DMS153 treated with DMSO at 0.1 percent for 48 hours (cell line): ENCODE measurements at regions not wholly inside any gene's neighbourhood (a gene's known extent, or its start where the extent isn't known, plus 50 kb on each side); places are given as distances from the start of the nearest gene placed in this dataset.
"Not testable (repeated sequence)": the region's sequence is repeated elsewhere in the genome, so short reads cannot be mapped to it uniquely, and the experiment has no call there.

Experiments
- DNase-seq: peaks from one replicate; lab custom pipeline; 2025; ENCODE audit not compliant: unreplicated experiment; lab: John Stamatoyannopoulos, UW

DNA sequence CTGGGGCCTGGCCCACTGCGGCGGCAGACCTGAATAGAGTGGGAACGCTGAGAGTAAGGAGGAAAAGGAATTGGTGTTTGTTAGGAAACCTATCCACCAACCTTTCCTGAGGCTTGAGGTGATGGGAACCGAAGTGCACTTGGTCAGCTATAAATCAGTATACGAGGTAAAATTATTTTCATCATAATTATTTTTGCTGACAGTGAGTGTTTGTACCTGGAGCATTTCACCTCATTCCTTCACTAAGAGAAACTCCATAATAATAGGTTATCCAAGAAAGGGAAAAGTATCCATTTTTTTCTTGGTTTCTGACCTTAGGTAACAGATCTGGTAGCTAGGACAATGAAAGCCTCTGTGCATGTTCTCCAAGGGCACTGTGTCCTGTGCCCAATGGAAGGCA, 138.6 kb upstream of the RGPD4 start:
- DNase-seq, result no peak

DNA sequence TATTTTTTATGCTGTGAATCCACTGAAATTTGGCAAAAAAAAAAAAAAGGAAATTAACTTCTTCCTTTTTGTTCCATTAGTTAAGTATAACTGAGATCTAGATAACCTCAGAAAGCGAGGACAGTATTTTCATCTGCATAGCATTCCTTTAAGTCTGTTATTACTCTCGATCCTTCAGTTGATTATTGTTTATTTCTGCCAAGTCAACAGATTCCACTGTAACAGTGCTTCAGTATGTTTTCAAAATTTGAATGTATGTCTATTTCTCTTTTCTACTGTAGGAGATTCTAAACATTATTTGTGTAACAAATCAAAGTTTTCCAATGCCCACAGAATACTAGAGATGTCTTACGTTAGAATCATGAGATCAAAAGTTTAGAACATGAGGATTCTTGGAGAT, 133.1 kb upstream of the RGPD4 start:
- no peak for DNase-seq

DNA sequence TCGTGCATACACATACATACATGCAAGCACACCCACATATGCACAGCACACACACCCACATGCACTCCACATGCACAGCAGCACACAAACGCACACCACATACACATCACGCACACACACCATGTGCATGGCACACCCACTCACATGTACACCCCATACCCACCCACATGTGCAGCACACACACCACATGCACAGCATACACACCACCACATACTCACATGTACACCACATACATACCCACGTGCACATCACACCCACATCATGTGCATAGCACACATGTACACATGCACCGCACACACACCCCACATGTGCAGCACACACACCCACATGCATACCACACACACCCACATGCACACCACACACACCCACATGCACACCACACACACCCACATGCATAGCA, 132.0 kb upstream of the RGPD4 start:
- DNase-seq, result no peak

DNA sequence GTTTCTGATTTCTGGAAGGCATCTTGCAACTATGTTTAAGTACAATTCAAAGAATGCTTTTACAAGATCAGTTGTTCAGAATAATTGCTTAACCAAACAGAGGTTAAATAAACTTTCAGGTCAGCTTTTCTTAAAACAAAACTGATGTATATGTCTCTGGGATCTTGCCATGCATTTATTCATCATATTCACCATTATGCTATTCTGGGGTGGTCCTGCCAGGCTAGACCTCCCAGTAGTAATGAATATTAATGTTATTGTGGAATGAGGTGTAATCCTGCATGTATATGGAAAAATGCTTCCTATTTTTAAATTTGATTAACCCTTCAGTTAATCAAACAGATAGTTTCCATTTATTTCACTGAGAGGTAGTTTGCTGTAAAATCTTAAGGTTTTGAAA, 129.3 kb upstream of the RGPD4 start:
- DNase-seq, result no peak

DNA sequence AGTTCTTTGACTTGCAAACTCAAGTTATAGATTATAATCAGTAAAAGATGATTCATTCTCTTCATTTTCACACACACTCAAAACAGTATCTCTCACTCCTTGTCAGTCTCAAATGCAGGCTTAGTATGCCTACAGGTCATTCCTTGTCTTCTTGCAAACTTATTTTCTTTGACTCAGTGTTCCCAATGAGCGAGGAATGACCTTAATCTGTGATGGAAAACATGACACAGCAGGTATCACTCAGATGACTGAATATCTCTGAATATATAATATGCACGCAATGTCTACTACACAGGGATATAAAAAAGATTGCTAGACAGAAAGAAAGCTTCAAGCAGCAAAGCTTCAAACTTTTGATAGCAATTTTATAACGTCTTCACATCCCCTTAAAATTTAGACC, 127.8 kb upstream of the RGPD4 start:
- no peak for DNase-seq

DNA sequence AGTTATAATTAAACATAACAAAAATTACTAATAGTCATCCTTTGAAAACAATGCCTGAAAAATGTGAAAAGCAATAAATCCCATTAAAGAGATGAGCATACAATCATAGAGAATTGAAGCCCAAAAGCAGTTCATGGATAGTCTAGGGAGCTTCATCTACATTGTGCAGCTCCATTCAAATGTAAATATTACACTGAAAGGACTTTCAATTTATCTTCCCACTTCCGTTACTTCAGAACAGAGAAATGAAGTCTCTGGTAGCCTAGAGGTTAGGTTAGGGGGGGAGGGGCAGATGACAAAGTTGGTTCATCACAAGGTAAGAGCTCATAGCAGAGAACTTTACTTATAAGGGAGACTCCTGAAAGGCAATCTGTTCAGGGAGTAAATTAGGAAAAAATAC, 126.6 kb upstream of the RGPD4 start:
- no peak for DNase-seq

DNA sequence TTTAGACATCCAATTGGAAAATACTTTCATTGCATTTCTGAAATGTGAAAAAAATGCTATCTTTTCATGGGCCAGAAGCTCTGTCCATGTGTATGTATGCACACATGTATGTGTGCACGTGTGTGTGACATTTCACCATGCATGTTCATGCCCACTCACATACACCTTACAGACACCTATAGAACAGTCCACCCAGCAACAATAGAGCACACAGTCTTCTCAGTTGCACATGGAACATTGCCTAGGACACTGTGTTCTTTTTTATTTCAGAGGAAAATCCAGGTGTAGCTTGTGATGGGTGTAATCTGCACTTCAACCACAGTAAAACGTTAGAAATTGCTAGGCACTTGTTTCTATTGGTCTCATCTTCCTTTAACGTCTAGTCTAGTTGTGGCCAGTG, 114.8 kb upstream of the RGPD4 start:
- no peak for DNase-seq

DNA sequence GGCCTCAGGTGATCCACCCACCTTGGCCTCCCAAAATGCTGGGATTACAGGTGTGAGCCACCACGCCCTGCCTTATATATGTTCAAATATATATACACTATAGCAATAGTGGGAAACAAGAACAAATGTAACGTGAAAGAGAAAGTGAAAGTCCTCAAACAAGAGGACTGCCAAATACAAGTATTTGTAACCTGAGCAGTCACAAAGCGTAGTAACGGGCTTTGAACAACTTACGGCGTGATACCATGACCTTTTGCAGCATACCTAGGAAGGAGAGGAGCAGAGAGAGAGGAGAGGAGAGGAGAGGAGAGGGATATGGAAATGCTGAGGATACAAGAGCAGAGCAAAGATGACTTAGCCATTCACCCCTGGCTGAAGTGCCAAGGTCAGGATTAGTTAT, 113.8 kb upstream of the RGPD4 start:
- no peak for DNase-seq

DNA sequence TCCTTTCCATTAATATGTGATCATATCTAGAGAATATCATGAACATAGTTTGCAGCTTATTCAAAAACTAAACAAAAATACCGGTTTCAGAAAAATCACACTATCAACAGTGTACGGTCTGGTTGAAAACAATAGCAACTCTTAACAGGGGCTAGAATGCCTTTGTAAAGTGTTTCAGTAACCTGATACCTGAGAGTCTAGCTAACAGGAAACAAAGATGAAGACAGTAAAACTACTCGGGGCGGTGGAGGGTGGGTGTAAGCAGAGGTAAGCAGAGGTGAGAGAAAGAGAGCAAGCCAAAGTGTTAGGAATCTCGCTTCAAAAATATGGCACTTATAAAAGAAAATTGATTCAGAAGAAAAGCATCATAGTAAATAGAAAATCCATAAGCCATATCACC, 109.0 kb upstream of the RGPD4 start:
- peak; percentile 69 for DNase-seq

DNA sequence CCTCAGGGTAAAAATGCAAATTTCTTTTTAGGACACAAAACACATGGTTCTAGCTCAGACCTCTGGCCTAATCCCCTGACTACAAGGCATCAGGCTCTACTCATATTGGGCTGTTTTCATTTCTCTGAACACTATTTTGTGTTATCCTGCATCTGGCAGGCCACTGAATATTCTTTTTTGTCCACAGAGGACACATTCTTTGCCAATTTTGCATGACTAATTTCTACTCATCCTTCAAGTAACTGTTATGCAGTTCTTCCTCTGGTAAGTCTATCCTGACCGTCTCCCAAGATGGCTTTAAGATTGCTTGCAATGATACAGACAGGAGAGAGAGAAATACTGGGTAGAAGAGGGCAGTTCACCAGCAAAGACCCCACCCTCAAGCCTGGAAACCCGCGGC, 107.6 kb upstream of the RGPD4 start:
- no peak for DNase-seq

DNA sequence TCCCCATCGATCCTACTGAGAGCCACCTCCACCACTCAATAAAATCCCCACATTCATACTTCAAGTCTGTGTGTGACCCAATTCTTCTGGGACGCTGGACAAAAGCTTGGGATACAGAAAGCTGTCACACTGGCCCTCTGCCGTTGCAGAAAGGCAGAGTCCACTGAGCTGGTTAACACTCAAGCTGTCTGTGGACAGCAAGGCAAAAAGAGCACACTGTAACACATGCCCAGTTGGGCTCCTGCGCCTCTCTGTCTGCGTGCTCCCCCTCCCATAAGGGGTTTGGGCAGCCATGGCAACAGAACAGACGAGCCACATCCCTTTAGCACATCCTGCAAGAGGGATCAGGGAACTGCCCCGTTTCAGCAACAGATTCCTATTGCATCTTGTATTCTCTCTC, 106.9 kb upstream of the RGPD4 start:
- no peak for DNase-seq

DNA sequence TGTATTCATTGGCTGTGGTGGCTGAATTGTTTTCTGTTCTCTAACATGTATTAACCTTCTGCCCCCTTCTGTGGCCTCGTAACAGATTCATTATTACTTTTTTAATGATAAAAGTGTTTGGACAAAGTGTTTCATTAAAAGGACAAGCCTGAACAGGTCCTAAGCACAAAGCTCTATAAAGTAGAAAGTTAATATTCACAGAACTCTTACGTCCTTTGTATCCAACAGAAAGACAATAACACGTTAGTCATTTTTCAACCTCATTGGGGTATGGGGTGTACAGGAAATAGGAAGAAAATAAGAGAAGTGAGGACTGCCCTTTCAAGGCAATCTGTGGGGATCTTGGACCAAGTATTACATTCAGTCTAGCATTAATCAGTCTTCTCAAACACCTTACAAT, 105.5 kb upstream of the RGPD4 start:
- no peak for DNase-seq

DNA sequence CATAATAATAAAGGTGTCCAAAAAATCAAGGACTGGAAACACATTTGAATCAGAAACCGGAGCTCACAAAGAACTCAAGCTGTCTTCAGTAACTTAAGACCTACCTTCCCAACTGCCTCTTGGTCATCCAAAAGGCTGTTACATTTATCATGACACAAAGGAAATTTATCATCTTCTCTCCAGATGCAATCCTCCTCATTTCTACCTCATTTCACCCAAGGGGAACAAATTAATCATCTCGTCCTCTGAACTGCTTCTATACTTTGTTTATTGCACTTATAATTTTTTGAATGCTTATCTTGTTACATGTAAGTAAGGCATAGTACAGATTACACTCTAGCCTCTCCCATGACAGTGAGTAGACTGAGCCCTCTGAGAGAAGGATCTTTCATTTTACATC, 105.1 kb upstream of the RGPD4 start:
- DNase-seq, result no peak

DNA sequence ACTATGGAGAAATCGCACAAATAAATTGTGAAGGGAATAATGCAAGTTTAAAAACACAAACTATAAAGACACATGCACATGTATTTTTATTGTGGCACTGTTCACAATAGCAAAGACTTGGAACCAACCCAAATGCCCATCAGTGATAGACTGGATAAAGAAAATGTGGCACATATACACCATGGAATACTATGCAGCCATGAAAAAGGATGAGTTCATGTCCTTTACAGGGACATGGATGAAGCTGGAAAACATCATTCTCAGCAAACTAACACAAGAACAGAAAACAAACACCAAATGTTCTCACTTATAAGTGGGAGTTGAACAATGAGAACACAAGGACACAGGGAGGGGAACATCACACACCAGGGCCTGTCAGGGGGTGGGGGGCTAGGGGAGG, 100.9 kb upstream of the RGPD4 start:
- DNase-seq, result not testable (repeated sequence)

DNA sequence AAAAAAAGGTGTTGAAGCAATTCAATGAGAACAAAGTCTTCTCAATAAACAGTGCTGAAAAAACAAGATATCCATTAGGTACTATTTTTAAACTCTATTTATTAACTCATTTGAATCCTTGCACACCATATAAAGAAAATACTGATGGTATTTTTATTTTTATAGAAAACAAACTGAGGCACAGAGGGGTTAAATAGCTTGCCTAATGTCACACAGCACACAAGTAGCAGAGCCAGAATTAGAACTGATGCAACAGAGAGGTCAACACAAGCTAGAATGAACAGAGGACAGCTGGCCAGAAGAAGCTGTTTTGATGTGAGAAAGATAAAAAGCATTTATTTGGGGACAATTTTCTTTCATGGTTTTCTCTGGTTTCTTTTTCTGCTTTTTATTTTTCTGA, 99.4 kb upstream of the RGPD4 start:
- no peak for DNase-seq

DNA sequence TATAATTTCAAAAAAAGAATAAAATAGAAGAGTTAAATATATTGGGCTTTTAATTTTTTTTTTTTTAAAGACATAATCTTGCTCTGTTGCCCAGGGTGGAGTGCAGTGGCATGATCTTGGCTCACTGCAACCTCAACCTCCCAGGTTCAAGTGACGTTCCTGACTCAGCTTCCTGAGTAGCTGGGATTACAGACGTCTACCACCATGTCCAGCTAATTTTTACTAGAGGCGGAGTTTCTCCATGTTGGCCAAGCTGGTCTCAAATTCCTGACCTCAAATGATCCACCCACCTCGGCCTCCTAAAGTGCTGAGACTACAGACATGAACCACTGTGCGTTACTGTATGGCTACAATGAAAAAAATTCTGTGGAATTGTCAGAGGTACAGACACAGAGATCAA, 98.1 kb upstream of the RGPD4 start:
- DNase-seq, result no peak

DNA sequence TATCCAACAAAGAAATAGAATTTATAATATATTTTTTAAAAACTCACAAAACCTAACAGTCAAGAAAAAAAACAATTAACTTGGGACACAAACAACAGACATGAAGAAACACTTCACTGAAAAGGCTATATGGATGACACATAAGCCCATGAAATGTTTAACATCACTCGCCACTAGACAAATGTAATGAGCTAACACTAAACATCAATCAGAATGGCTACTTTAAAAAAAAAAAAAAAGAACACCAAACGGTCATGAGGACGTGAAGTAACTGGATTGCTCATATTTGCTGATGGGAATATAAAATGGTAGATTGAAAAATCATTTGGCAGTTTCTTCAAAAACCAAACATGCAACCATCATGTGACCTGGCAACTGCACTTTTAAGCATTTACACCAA, 97.3 kb upstream of the RGPD4 start:
- DNase-seq, result no peak

DNA sequence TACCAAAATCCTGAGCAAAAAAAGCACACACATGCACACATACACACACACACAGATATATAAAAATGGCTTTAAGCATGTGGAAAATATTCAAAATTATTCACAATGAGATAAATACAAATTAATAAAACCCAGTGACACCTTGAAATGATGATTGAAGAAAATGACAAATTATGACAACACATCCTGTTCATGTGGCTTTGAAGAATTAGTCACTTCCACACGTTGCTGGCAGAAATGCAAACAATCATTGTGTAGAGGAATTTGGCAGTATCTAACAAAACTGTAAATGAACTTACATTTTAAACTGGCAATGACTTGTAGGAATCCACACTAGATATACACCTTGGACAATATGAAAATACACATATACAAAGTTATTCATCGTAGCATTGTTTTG, 95.8 kb upstream of the RGPD4 start:
- no peak for DNase-seq

DNA sequence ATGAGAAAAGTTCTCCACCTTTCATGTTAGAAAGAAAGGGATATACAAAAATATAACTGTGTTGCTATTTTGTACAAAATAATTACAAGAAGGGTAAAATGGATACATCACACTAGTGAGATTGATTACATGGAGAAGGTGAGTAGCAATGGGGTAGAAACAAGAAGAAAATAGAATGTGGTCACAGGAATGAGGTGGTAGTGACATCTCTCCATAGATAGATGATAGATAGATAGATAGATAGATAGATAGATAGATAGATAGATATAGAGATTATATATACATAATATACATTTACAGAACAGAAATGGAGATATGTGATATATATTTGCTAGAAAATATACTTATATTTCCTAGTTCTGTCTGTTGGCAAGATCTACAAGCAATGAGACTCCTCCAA, 95.3 kb upstream of the RGPD4 start:
- DNase-seq, result no peak

DNA sequence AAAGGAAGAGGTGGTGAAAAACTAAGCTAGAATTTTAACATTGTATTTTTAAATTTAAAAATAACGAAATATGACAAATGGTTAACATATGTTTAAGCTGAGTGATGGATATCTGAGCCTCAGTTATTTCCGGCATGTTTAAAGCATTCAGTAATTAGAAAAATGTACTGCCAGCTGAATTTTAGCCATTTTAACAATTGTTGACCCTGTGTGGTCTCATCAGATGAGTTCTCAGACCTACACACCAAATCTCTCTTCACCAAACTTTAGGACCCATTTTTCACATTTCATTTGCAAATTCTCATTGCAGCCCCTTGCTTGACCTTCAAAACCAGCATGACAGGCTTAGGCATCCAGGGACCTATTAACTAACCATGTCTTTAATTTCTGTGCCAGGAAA, 91.5 kb upstream of the RGPD4 start:
- DNase-seq, result no peak

DNA sequence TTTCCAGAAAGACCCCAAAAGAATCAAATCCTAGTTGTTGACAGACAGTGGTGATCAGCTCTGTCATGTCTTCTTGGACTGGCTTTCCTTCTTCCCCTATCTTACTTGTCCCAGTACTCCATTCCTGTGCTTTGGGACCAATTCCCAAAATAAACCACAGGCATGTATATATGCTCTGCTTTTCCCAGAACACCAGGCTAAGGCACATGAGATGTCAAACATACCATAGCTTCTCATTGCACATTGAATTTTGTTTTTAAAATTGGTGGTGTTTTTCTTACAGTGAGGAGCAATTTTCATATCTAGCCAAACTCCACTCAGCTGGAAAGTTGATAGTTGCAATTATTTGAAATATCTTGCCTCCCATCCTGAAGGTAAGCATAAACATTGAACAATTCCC, 88.9 kb upstream of the RGPD4 start:
- no peak for DNase-seq

DNA sequence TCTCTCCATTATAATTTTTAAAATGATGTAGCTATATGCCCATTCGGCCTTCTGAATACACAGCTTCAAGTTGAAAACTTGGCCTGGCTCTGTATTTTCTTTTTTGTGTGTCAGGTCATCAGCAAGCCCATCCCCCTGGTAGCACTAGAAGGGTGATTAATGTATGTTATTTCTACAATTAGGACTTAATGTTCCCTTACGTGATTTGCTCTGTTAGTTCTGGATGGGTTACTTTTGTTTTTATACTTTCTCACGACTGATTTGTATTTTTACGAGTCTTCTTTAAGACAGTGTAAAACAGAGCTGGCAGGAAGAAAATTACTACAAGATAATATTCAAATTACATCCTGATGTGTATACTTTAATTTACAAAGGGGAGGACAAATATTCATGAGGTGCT, 88.4 kb upstream of the RGPD4 start:
- no peak for DNase-seq

DNA sequence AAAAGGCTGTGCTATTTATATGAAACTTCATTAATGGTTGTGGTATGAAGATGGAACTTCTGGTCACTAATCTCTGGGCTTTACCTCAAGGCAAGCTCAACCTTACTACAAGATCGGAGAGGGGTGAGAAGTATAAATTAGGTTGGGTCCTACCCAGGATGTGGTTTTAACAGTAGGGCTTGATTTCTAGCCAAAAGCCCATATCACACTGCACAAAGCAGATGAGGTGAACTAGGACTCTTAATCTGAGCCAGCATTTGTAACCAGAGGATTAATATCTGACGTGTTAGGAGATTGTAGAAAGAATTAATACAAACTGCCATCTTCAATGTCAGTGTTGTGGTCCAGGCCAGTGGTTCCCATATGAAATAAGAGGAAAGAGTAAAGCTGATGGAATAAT, 86.4 kb upstream of the RGPD4 start:
- no peak for DNase-seq

DNA sequence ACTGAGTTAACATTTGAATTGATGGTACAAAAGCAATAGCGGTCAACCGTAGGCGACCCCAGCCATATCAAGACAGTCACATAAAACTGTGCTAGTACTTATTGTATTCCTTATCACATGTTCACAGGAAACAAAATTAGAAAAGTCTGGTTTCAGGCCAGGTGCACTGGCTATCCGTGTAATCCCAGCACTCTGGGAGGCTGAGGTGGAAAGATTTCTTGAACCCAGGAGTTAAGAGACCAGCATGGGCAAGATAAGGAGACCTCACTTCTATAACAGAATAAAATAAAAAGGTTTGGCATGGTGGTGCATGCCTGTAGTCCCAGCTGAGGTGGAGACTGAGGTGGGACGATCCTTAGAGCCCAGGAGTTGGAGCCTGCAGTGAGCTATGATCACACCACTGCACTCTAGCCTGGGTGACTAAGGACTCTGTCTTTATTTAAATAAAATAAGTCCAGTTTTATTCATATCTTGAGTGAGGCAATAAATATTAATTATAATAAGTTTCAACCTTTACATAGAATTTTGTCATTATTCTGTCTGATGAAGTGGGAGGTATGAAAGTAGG, 84.1 kb upstream of the RGPD4 start:
- DNase-seq, result no peak
